Naive B cell (primary cell): ENCODE measurements at regions not wholly inside any gene's neighbourhood (a gene's known extent, or its start where the extent isn't known, plus 50 kb on each side); places are given as distances from the start of the nearest gene placed in this dataset.

ENCODE experiments used
- ATAC-seq, 2 donors: fragments of 150-1000 bp; cut with Tn5 transposase; 2 replicates each; pipeline ENCODE4 v1.10.0; 2021; ENCODE audit warnings: low read depth in 2 of 2, mild to moderate bottlenecking in 2 of 2, moderate library complexity in 2 of 2
- DNase-seq: peaks from one replicate; pipeline ENCODE4 v3.0.0; 2022
- H3K27ac Mint-ChIP-seq, 6 donors: one replicate each; pipeline ENCODE4 v1.8.0; 2020 to 2022; ENCODE audit warnings: mild to moderate bottlenecking in 6 of 6, mixed read lengths in 6 of 6, moderate library complexity in 5 of 6, inconsistent platforms in 2 of 6
- H3K27me3 Mint-ChIP-seq, 3 donors: one replicate each; pipeline ENCODE4 v1.8.0; 2021 to 2022; ENCODE audit warnings: mixed read lengths in 3 of 3, mild to moderate bottlenecking in 1 of 3
- H3K36me3 Mint-ChIP-seq, 2 donors: one replicate each; pipeline ENCODE4 v1.8.0; 2020 to 2022; ENCODE audit warnings: mixed read lengths in 2 of 2, inconsistent platforms in 1 of 2, mild to moderate bottlenecking in 1 of 2
- H3K4me1 Mint-ChIP-seq, 3 donors: one replicate each; pipeline ENCODE4 v1.8.0; 2020 to 2022; ENCODE audit warnings: mixed read lengths in 3 of 3, inconsistent platforms in 1 of 3, mild to moderate bottlenecking in 1 of 3, moderate library complexity in 1 of 3
- H3K4me3 Mint-ChIP-seq, 8 donors: one replicate each; pipeline ENCODE4 v1.8.0; 2020 to 2022; ENCODE audit warnings: mild to moderate bottlenecking in 8 of 8, mixed read lengths in 8 of 8, moderate library complexity in 8 of 8, inconsistent platforms in 2 of 8
- H3K9me3 Mint-ChIP-seq, 7 donors: one replicate each; pipeline ENCODE4 v1.8.0; 2020 to 2022; ENCODE audit warnings: mixed read lengths in 7 of 7, mild to moderate bottlenecking in 5 of 7, inconsistent platforms in 2 of 7, moderate library complexity in 1 of 7

DNA sequence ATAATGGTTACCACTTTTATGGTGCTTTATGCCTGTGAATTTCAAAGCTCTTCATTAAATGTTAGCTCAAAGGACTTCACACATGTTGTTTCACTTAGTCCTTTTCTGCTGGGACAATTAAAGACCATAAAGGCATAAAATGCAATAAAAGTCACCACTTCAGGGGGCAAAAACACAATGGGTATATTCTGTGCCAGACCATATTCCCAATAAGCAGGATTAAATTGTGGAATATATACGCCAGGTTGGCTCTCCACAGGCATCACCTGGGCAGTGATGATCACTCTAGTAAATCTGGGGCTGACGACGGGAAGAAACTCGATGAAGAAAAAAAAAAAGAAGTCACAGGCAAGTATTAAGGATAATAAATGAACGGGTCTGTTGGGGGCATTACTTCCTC is 370.2 kb upstream of the CNTN4 start:
- no peak for ATAC-seq
- Mint-ChIP-seq H3K27me3 (no peaks in the 10 kb centered on the region), H3K4me1 (no peaks in the 10 kb centered on the region), H3K27ac (no peak overlapping the region), H3K36me3 (no peaks in the 10 kb centered on the region), H3K9me3 (peaks cover 0 to 13% (median 5%) of the 10 kb centered on the region in 7 donors), H3K4me3 (peak overlapping the region in 1 of 8 donors; percentile 9)
- DNase-seq: no peak

DNA sequence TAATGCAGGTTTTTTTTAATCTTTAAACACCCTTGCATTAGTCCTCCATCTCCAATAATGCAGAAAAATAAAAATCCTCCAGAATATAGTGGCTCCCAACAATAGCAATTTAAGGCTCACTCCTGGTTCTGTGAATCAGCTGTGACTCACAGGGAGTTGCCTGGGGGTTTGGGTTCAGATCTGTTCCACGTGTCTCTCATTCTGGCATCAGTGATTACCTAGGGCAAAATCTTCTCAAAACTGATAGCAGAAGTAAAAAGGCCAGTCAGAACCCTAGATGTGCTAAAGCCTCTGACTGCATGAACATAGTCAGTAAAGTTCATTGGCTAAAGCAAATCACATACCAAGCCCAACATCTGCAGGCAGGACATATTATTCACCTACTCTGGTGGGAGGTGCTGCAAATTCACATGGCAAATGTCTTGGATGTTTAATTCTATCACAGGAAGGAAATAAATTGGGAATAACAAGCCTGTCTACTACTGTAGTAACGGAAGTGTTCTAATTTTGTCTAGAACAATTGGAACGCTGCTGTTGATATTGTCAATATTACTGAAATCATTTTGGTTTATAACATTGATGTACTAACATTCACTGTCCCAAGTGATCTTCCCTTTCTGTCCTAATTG is 364.1 kb upstream of the CNTN4 start:
- no peak overlapping the region for H3K4me3 Mint-ChIP-seq
- DNase-seq: no peak
- H3K9me3 Mint-ChIP-seq: peaks cover 0 to 21% (median 7%) of the 10 kb centered on the region in 7 donors
- no peaks in the 10 kb centered on the region for H3K36me3 Mint-ChIP-seq
- H3K4me1 Mint-ChIP-seq: no peaks in the 10 kb centered on the region
- no peak overlapping the region for H3K27ac Mint-ChIP-seq
- H3K27me3 Mint-ChIP-seq: no peaks in the 10 kb centered on the region
- no peak for ATAC-seq

DNA sequence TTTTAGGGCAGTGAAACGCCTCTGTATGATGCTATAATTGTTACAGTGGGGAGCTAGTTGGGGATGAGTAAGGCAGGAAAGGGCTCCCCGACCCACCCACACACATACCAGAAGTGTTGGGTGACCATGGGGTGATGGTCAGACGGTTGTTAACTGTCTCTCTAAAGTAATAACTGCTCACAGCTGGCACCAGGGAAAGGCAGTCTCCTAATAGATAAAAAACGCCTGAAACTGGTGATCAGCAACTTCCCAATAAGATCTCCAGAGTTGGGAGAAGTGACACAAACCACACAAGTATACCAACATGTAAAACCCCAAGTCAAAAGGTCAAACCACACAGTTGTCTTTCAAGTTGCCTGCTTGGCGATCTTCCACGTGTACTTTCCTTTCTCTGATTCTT is 346.5 kb upstream of the CNTN4 start:
- no peak for ATAC-seq
- no peak for DNase-seq
- H3K27ac Mint-ChIP-seq: peak overlapping the region in 1 of 6 donors; percentile 31
- no peaks in the 10 kb centered on the region for H3K36me3 Mint-ChIP-seq
- no peaks in the 10 kb centered on the region for H3K4me1 Mint-ChIP-seq
- H3K27me3 Mint-ChIP-seq: no peaks in the 10 kb centered on the region
- H3K9me3 Mint-ChIP-seq: peaks cover 0 to 17% (median 5%) of the 10 kb centered on the region in 7 donors
- H3K4me3 Mint-ChIP-seq: no peak overlapping the region

DNA sequence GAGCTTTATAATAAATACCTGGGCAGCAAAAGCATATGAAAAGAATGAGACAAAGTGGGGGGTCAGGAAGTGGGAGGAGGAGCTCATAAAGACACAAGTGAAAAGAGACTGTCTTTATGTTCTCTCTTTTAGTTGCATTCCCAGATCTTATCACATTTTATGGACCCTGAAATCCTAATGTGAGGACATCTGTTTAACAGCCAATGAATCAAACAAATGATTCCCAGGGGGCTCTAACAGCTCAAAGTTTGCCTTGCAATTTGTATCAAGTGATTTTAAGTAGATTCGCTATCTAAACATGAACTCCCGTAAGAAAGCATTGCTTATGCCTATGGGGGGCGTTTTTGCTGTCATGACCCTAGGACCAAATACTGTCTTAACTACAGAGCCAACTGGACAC is 332.3 kb upstream of the CNTN4 start:
- Mint-ChIP-seq H3K4me3 (no peak overlapping the region), H3K9me3 (peaks cover 0 to 9% (median 3%) of the 10 kb centered on the region in 7 donors), H3K4me1 (no peaks in the 10 kb centered on the region), H3K36me3 (no peaks in the 10 kb centered on the region), H3K27me3 (no peaks in the 10 kb centered on the region), H3K27ac (no peak overlapping the region)
- no peak for ATAC-seq
- DNase-seq: no peak

DNA sequence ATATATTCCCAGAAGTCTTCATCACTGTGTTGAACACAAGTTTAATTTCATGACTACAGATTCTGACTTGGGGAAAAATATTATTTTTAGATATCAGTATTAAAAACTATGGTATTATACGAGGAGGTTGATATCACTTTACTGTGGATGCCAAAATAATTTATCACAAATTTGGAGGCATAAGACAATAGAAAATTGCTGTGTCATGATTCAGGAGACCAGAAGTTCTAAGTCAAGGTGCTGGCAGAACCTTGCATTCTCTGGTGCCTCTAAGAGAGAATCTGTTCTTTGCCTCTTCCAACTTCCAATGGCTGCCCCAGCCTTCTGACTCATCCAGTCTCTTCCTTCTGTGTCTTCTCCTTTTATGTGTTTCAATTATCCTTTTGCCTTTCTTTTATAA is 325.0 kb upstream of the CNTN4 start:
- Mint-ChIP-seq H3K9me3 (peaks cover 0 to 17% (median 8%) of the 10 kb centered on the region in 7 donors), H3K4me1 (no peaks in the 10 kb centered on the region), H3K36me3 (no peaks in the 10 kb centered on the region), H3K27ac (no peak overlapping the region), H3K27me3 (no peaks in the 10 kb centered on the region), H3K4me3 (no peak overlapping the region)
- DNase-seq (no peak), ATAC-seq (no peak)

DNA sequence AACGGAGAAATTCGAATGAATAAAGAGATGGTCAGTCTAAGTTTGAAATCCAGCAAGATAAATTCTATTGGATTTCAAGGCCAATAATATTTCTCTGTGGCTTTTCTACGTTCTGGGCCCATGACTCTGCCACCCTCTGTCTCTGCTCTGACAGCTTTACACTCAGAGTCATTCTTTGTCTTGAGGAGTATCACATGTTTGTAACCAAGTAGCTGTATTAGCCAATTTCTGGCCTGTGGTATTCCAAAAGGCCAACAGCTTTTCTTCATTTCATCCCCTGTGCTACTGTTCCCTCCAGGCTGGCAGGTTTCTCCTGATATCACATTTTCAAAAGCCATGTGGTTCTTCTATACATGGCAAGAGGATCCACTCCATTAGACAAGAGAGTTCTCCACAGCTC is 324.1 kb upstream of the CNTN4 start:
- Mint-ChIP-seq H3K27ac (no peak overlapping the region), H3K36me3 (no peaks in the 10 kb centered on the region), H3K4me3 (no peak overlapping the region), H3K9me3 (peaks cover 0 to 16% (median 8%) of the 10 kb centered on the region in 7 donors), H3K4me1 (no peaks in the 10 kb centered on the region), H3K27me3 (no peaks in the 10 kb centered on the region)
- no peak for ATAC-seq
- DNase-seq: no peak

DNA sequence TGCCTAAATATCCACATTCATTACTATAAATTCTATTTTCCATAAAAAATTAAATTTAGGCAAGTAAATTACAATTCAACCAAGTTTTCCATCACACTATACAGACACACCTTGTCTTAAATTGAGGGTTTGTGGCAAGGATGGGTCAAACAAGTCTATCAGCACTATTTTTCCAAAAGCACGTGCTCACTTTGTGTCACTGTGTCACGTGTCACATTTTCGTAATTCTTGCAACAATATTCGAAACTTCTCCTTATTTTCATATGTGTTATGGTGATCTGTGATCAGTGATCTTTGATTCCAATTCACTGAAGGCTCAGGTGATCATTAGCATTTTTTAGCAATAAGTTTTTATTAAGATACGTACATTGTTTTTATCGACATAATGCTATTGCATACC is 323.3 kb upstream of the CNTN4 start:
- Mint-ChIP-seq H3K27ac (no peak overlapping the region), H3K36me3 (no peaks in the 10 kb centered on the region), H3K4me3 (no peak overlapping the region), H3K27me3 (no peaks in the 10 kb centered on the region), H3K9me3 (peaks cover 0 to 16% (median 8%) of the 10 kb centered on the region in 7 donors), H3K4me1 (no peaks in the 10 kb centered on the region)
- no peak for DNase-seq
- no peak for ATAC-seq

DNA sequence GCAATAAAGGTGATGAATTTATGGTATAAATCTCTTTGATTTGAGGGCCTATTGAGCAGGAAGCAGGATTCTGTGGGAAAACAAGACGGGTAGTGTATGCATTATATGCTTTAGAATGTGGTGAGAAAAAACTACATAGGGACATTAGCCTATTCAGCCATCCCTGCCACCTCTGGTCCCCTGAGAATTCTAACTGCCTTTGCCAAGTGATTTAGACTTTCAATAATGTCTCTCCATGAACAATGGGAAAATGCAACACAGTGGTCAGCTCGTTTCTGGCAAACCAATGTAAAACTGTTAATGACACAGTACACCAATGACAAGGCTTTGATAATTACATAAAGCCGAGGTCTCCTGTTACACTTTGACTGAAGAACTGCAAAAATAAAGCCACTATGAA is 314.7 kb upstream of the CNTN4 start:
- Mint-ChIP-seq H3K27me3 (no peaks in the 10 kb centered on the region), H3K4me1 (no peaks in the 10 kb centered on the region), H3K9me3 (peaks cover 0 to 10% (median 2%) of the 10 kb centered on the region in 7 donors), H3K27ac (no peak overlapping the region), H3K4me3 (no peak overlapping the region), H3K36me3 (no peaks in the 10 kb centered on the region)
- no peak for ATAC-seq
- DNase-seq: no peak

DNA sequence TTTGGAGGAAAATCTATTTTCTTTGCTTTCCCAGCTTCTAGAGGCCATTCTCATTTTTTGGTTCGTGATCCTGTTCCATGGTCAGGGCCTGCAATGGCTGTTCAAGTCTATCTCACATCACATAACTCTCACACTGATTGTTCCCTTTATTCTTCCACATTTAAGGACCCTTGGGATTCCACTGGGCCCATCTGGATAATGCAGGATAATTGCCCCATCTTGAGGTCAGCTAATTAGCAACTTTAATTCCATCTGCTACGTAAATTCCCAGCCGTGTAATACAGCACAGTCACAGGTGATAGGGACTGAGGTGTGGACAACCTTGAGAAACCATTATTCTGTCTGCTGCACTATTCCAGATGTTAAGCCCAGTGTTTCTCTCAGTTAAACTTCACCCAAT is 311.6 kb upstream of the CNTN4 start:
- Mint-ChIP-seq H3K9me3 (peaks cover 0 to 15% (median 5%) of the 10 kb centered on the region in 7 donors), H3K27me3 (no peaks in the 10 kb centered on the region), H3K4me1 (no peaks in the 10 kb centered on the region), H3K27ac (no peak overlapping the region), H3K4me3 (no peak overlapping the region), H3K36me3 (no peaks in the 10 kb centered on the region)
- ATAC-seq: no peak
- no peak for DNase-seq

DNA sequence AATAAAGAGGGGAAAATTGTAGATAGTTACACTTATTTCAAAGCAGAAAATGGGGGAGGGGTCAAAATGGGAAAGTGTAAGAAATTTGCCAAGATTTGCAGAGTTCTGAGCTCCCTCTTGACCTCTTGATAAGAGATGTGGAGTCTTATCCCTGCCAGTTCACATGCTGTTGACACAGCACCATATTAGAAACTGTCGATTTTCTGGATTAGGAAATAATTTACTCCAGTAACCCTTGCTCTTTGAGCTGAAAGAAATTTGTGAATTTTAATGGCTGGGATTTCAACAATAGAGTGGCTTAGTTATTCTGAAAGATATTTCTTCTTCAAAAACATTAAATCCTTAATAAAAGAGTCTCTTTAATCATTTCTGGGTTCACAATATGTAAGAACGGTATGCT is 306.2 kb upstream of the CNTN4 start:
- H3K9me3 Mint-ChIP-seq: peaks cover 0 to 9% (median 0%) of the 10 kb centered on the region in 7 donors
- no peaks in the 10 kb centered on the region for H3K36me3 Mint-ChIP-seq
- H3K4me3 Mint-ChIP-seq: no peak overlapping the region
- H3K4me1 Mint-ChIP-seq: no peaks in the 10 kb centered on the region
- no peak for ATAC-seq
- no peaks in the 10 kb centered on the region for H3K27me3 Mint-ChIP-seq
- no peak overlapping the region for H3K27ac Mint-ChIP-seq
- DNase-seq: no peak

DNA sequence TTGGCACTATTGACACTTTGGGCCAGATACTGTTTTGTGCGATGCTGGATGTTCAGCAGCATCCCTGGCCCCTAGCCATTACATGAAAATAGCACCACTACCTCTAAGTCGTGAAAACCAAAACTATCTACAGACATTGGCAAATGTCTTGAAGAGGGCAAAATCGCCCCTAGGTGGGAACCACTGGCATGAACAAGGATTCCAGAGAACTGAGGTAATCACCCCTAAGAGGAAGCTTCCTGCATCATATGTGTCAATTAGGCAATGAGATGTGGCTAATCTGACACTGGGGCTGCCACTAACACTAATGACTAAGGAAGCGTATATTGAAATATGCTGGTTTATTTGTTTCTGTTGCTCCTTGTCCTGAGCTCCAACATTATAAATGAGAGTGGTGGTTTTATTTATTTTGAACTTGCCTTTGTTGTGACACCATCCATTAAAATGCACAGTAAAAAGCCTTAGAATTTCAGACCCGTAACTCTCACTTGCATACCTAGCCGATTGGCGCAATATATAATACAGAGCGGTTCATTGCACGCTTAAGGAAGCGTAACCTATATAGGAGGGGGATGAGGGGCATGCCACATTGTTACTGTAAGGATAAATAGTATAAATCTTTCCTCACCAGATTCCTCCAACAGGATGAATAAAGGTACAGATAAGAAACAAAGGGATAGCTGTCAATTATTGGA is 299.8 kb upstream of the CNTN4 start:
- ATAC-seq (no peak), DNase-seq (no peak)
- H3K9me3 Mint-ChIP-seq: peaks cover 0 to 11% (median 7%) of the 10 kb centered on the region in 7 donors
- H3K27me3 Mint-ChIP-seq: no peaks in the 10 kb centered on the region
- no peak overlapping the region for H3K4me3 Mint-ChIP-seq
- H3K27ac Mint-ChIP-seq: no peak overlapping the region
- H3K4me1 Mint-ChIP-seq: no peaks in the 10 kb centered on the region
- H3K36me3 Mint-ChIP-seq: no peaks in the 10 kb centered on the region

DNA sequence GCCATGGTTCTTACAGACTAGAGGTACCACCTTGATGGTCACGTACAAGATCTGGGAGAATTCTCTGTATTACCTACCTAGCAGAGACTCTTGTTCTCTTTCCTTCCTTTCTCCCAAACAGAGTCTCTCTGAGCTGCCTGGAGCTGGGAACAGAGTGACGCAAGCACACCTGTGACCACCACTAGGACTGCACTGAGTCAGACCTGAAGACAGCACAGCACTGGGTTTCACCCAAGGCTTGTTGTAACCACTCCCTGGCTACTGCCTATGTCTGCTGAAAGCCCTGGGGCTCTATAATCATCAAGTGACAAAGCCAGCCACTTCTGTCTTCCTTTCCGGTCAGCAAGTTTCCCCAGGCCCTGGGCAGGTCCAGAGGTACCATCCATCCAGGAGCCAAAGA is 293.3 kb upstream of the CNTN4 start:
- Mint-ChIP-seq H3K9me3 (peaks cover 7 to 41% (median 16%) of the 10 kb centered on the region in 7 donors), H3K36me3 (no peaks in the 10 kb centered on the region), H3K4me3 (no peak overlapping the region), H3K27ac (no peak overlapping the region), H3K4me1 (no peaks in the 10 kb centered on the region), H3K27me3 (no peaks in the 10 kb centered on the region)
- DNase-seq (no peak), ATAC-seq (no peak)

DNA sequence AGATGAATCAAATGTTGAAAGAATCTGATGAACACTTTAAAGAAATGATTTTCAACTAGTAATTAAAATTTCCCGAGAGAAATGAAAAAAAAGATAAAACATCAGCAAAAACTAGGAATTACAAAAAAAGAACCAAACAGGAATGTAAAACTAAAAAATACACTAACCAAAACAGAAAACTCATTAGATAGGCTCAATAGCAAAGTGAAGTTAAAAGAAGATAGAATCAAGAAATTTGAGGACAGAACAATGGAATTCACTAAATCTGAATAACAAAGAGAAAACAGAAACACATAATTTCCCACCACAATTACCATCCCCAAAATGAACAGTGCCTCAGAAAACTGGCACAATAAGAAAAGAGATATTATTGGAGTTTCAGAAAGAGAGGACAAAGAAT is 290.1 kb upstream of the CNTN4 start:
- Mint-ChIP-seq H3K4me1 (no peaks in the 10 kb centered on the region), H3K27ac (no peak overlapping the region), H3K9me3 (peaks cover 10 to 39% (median 14%) of the 10 kb centered on the region in 7 donors), H3K36me3 (no peaks in the 10 kb centered on the region), H3K4me3 (no peak overlapping the region), H3K27me3 (no peaks in the 10 kb centered on the region)
- DNase-seq: no peak
- no peak for ATAC-seq

DNA sequence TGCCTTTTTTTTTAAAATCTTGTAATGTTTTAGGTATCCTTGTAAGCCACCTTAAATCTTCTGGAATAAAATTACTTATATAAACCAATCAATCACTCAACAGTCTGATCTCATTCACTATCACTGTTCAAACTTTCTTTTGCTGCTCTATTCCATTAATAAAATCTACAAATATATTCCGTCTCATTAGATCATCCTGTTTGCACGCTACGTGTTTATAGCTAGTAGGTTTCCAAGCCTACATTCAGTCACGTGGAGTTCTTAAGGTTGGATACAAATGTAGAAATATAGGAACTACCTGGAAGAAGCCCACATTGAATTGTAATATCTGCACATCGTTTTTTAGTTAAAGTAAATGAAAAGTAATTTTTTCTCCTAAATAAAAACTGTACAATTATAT is 274.8 kb upstream of the CNTN4 start:
- Mint-ChIP-seq H3K4me3 (no peak overlapping the region), H3K4me1 (no peaks in the 10 kb centered on the region), H3K9me3 (peaks cover 0 to 12% (median 5%) of the 10 kb centered on the region in 7 donors), H3K27me3 (no peaks in the 10 kb centered on the region), H3K36me3 (no peaks in the 10 kb centered on the region), H3K27ac (no peak overlapping the region)
- DNase-seq (no peak), ATAC-seq (no peak)
